ENCODE measurements at regions not wholly inside any gene's neighbourhood (a gene's known extent, or its start where the extent isn't known, plus 50 kb on each side); places are given as distances from the start of the nearest gene placed in this dataset.
"Not testable (repeated sequence)": the region's sequence is repeated elsewhere in the genome, so short reads cannot be mapped to it uniquely, and the experiment has no call there.

DNA sequence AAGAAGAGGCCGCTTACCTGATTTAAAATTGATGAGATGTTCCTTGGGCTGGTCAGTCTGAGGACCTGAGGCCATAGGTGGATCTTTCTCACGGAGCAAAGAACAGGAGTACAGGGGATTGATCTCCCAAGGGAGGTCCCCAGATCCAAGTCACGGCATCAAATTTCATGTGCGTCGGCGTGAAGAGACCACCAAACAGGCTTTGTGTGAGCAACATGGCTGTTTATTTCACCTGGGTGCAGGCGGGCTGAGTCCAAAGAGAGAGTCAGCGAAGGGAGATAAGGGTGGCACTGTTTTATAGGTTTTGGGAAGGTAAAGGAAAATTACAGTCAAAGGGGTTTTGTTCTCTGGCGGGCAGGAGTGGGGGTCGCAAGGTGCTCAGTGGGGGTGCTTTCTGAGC is 493.8 kb upstream of the MIR17HG start:
- H3K27me3 ChIP-seq (replicated peaks in 2 of 5; ENCODE audit: control insufficient read depth in 4 of 5, insufficient read depth in 5 of 5, low read length in 4 of 5); H3K4me3 ChIP-seq (ENCODE audit: control insufficient read depth in 1 of 7, extremely low read depth in 1 of 7, insufficient read depth in 4 of 7, low read depth in 2 of 7, low read length in 6 of 7); DNase-seq; H3K36me3 ChIP-seq (ENCODE audit: control insufficient read depth in 4 of 4, insufficient read depth in 4 of 4, low read length in 3 of 4); H3K4me1 ChIP-seq (ENCODE audit: control extremely low read depth in 1 of 4, control insufficient read depth in 4 of 4, insufficient read depth in 4 of 4, low read length in 3 of 4); H3K27ac ChIP-seq (ENCODE audit: insufficient read depth in 1 of 2, low read depth in 1 of 2, low read length in 2 of 2, poor library complexity in 1 of 2, severe bottlenecking in 2 of 2); CTCF ChIA-PET; POLR2A ChIA-PET; H3K9me3 ChIP-seq (ENCODE audit: control extremely low read depth in 1 of 5, control insufficient read depth in 4 of 5, insufficient read depth in 2 of 5, low read depth in 1 of 5, low read length in 4 of 5): not testable (repeated sequence)
- 98% methylated on average over 9 of the region's 10 CpGs for WGBS (ENCODE audit: insufficient coverage)

- no peaks in the 10 kb centered on the region for H3K4me1 ChIP-seq (ENCODE audit: control extremely low read depth in 1 of 4, control insufficient read depth in 4 of 4, insufficient read depth in 4 of 4, low read length in 3 of 4)
- DNase-seq: no peak
- no peaks in the 10 kb centered on the region for H3K36me3 ChIP-seq (ENCODE audit: control insufficient read depth in 4 of 4, insufficient read depth in 4 of 4, low read length in 3 of 4)
- POLR2A ChIA-PET: no interaction called here
- H3K27me3 ChIP-seq (replicated peaks in 2 of 5; ENCODE audit: control insufficient read depth in 4 of 5, insufficient read depth in 5 of 5, low read length in 4 of 5): no peaks in the 10 kb centered on the region
- H3K4me3 ChIP-seq (ENCODE audit: control insufficient read depth in 1 of 7, extremely low read depth in 1 of 7, insufficient read depth in 4 of 7, low read depth in 2 of 7, low read length in 6 of 7): no peak overlapping the region
- H3K27ac ChIP-seq (ENCODE audit: insufficient read depth in 1 of 2, low read depth in 1 of 2, low read length in 2 of 2, poor library complexity in 1 of 2, severe bottlenecking in 2 of 2): no peak overlapping the region
- no peaks in the 10 kb centered on the region for H3K9me3 ChIP-seq (ENCODE audit: control extremely low read depth in 1 of 5, control insufficient read depth in 4 of 5, insufficient read depth in 2 of 5, low read depth in 1 of 5, low read length in 4 of 5)
- CTCF ChIA-PET: interaction anchor here (1.2 kb wide), 1 partner anchor 9 kb away, joined by 4 read pairs; no protein-coding TSS in a partner anchor
- WGBS (ENCODE audit: insufficient coverage): no CpG with 5 or more reads among the region's 1 CpG
Measured at GRCh38 chr13:90857921-90858320, 489.6 kb upstream of the MIR17HG start.

DNA sequence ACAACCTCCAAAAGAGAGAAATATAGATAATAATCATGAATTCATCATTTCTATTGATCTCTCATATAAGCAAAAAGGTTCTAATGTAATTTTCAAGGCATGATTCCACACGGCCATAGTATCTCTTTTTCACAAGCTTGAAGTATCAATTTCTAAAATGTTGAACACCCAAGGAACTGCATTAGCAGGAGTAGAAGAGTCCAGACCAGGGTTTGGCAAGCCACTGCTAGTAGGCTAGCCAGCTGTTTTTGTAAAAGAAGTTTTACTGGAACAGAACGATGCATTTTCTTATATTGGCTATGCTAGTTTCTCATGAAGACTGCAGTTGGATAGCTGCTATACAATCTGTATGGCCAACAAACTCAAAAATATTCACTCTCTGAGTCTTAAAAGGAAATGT is 481.5 kb upstream of the MIR17HG start:
- ChIA-PET CTCF (interaction anchor here (0.8 to 2.0 kb wide), 11 partner anchors 10 to 1504 kb away, joined by 3 to 10 read pairs (median 4); no protein-coding TSS in a partner anchor), POLR2A (interaction anchor here (0.6 kb wide), 1 partner anchor 322 kb away, joined by 5 read pairs; no protein-coding TSS in a partner anchor)
- H3K36me3 ChIP-seq (ENCODE audit: control insufficient read depth in 4 of 4, insufficient read depth in 4 of 4, low read length in 3 of 4): no peaks in the 10 kb centered on the region
- no peaks in the 10 kb centered on the region for H3K9me3 ChIP-seq (ENCODE audit: control extremely low read depth in 1 of 5, control insufficient read depth in 4 of 5, insufficient read depth in 2 of 5, low read depth in 1 of 5, low read length in 4 of 5)
- WGBS (ENCODE audit: insufficient coverage): no CpG with 5 or more reads among the region's 2 CpGs
- H3K27ac ChIP-seq (ENCODE audit: insufficient read depth in 1 of 2, low read depth in 1 of 2, low read length in 2 of 2, poor library complexity in 1 of 2, severe bottlenecking in 2 of 2): no peak overlapping the region
- no peak for DNase-seq
- no peaks in the 10 kb centered on the region for H3K27me3 ChIP-seq (replicated peaks in 2 of 5; ENCODE audit: control insufficient read depth in 4 of 5, insufficient read depth in 5 of 5, low read length in 4 of 5)
- no peak overlapping the region for H3K4me3 ChIP-seq (ENCODE audit: control insufficient read depth in 1 of 7, extremely low read depth in 1 of 7, insufficient read depth in 4 of 7, low read depth in 2 of 7, low read length in 6 of 7)
- H3K4me1 ChIP-seq (ENCODE audit: control extremely low read depth in 1 of 4, control insufficient read depth in 4 of 4, insufficient read depth in 4 of 4, low read length in 3 of 4): peaks cover 0 to 2% (median 0%) of the 10 kb centered on the region in 4 experiments

GRCh38 chr13:90867336-90867683 is 480.2 kb upstream of the MIR17HG start:
- H3K9me3 ChIP-seq (ENCODE audit: control extremely low read depth in 1 of 5, control insufficient read depth in 4 of 5, insufficient read depth in 2 of 5, low read depth in 1 of 5, low read length in 4 of 5): no peaks in the 10 kb centered on the region
- H3K4me3 ChIP-seq (ENCODE audit: control insufficient read depth in 1 of 7, extremely low read depth in 1 of 7, insufficient read depth in 4 of 7, low read depth in 2 of 7, low read length in 6 of 7): no peak overlapping the region
- H3K4me1 ChIP-seq (ENCODE audit: control extremely low read depth in 1 of 4, control insufficient read depth in 4 of 4, insufficient read depth in 4 of 4, low read length in 3 of 4): peaks cover 0 to 2% (median 0%) of the 10 kb centered on the region in 4 experiments
- no peaks in the 10 kb centered on the region for H3K36me3 ChIP-seq (ENCODE audit: control insufficient read depth in 4 of 4, insufficient read depth in 4 of 4, low read length in 3 of 4)
- H3K27me3 ChIP-seq (replicated peaks in 2 of 5; ENCODE audit: control insufficient read depth in 4 of 5, insufficient read depth in 5 of 5, low read length in 4 of 5): no peaks in the 10 kb centered on the region
- CTCF ChIA-PET: interaction anchor here (0.7 to 2.0 kb wide), 15 partner anchors 9 to 1505 kb away, joined by 3 to 10 read pairs (median 4); no protein-coding TSS in a partner anchor
- WGBS (ENCODE audit: insufficient coverage): 0% methylated on average over 3 of the region's 4 CpGs
- no peak overlapping the region for H3K27ac ChIP-seq (ENCODE audit: insufficient read depth in 1 of 2, low read depth in 1 of 2, low read length in 2 of 2, poor library complexity in 1 of 2, severe bottlenecking in 2 of 2)
- POLR2A ChIA-PET: no interaction called here
- peak; percentile 84 to 93 (median 86) for DNase-seq

GRCh38 chr13:90868321-90868920 is 479.1 kb upstream of the MIR17HG start:
- Histone ChIP-seq H3K4me1 (ENCODE audit: control extremely low read depth in 1 of 4, control insufficient read depth in 4 of 4, insufficient read depth in 4 of 4, low read length in 3 of 4) (peaks cover 0 to 2% (median 0%) of the 10 kb centered on the region in 4 experiments), H3K4me3 (ENCODE audit: control insufficient read depth in 1 of 7, extremely low read depth in 1 of 7, insufficient read depth in 4 of 7, low read depth in 2 of 7, low read length in 6 of 7) (no peak overlapping the region), H3K27me3 (replicated peaks in 2 of 5; ENCODE audit: control insufficient read depth in 4 of 5, insufficient read depth in 5 of 5, low read length in 4 of 5) (no peaks in the 10 kb centered on the region), H3K36me3 (ENCODE audit: control insufficient read depth in 4 of 4, insufficient read depth in 4 of 4, low read length in 3 of 4) (no peaks in the 10 kb centered on the region), H3K27ac (ENCODE audit: insufficient read depth in 1 of 2, low read depth in 1 of 2, low read length in 2 of 2, poor library complexity in 1 of 2, severe bottlenecking in 2 of 2) (no peak overlapping the region), H3K9me3 (ENCODE audit: control extremely low read depth in 1 of 5, control insufficient read depth in 4 of 5, insufficient read depth in 2 of 5, low read depth in 1 of 5, low read length in 4 of 5) (no peaks in the 10 kb centered on the region)
- peak; percentile 22 to 39 (median 24) for DNase-seq
- WGBS (ENCODE audit: insufficient coverage): no CpG with 5 or more reads among the region's 2 CpGs
- CTCF ChIA-PET: interaction anchor here (1.1 to 1.7 kb wide), 2 partner anchors 43 to 379 kb away, joined by 4 to 5 read pairs; no protein-coding TSS in a partner anchor
- POLR2A ChIA-PET: no interaction called here

DNA sequence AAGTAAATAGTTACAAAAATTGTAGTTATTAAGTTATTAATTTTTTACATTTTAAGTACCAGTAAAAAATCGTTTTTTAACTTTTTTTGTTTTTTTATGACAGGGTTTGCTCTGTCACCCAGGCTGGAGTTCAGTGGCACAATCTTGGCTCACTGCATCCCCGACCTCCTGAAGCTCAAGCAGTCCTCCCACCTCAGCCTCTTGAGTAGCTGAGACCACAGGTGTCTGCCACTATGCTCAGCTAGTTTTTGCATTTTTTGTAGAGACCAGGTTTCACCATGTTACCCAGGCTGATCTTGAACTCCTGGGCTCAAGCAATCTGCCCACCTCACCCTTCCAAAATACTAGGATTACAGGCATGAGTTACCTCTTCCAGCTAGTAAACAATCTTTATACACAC is 477.9 kb upstream of the MIR17HG start:
- Histone ChIP-seq H3K9me3 (ENCODE audit: control extremely low read depth in 1 of 5, control insufficient read depth in 4 of 5, insufficient read depth in 2 of 5, low read depth in 1 of 5, low read length in 4 of 5) (no peaks in the 10 kb centered on the region), H3K27me3 (replicated peaks in 2 of 5; ENCODE audit: control insufficient read depth in 4 of 5, insufficient read depth in 5 of 5, low read length in 4 of 5) (no peaks in the 10 kb centered on the region), H3K4me1 (ENCODE audit: control extremely low read depth in 1 of 4, control insufficient read depth in 4 of 4, insufficient read depth in 4 of 4, low read length in 3 of 4) (peaks cover 0 to 2% (median 0%) of the 10 kb centered on the region in 4 experiments), H3K4me3 (ENCODE audit: control insufficient read depth in 1 of 7, extremely low read depth in 1 of 7, insufficient read depth in 4 of 7, low read depth in 2 of 7, low read length in 6 of 7) (no peak overlapping the region), H3K36me3 (ENCODE audit: control insufficient read depth in 4 of 4, insufficient read depth in 4 of 4, low read length in 3 of 4) (no peaks in the 10 kb centered on the region), H3K27ac (ENCODE audit: insufficient read depth in 1 of 2, low read depth in 1 of 2, low read length in 2 of 2, poor library complexity in 1 of 2, severe bottlenecking in 2 of 2) (no peak overlapping the region)
- DNase-seq: peak in 1 of 3 donors; percentile 0
- ChIA-PET CTCF (interaction anchor here (1.2 to 2.3 kb wide), 4 partner anchors 13 to 431 kb away, joined by 3 to 6 read pairs (median 4); no protein-coding TSS in a partner anchor), POLR2A (no interaction called here)
- 79% methylated on average over 1 of the region's 2 CpGs for WGBS (ENCODE audit: insufficient coverage)

- H3K4me1 ChIP-seq (ENCODE audit: control extremely low read depth in 1 of 4, control insufficient read depth in 4 of 4, insufficient read depth in 4 of 4, low read length in 3 of 4): peaks cover 0 to 1% (median 0%) of the 10 kb centered on the region in 4 experiments
- ChIA-PET CTCF (interaction anchor here (1.3 kb wide), 1 partner anchor 145 kb away, joined by 5 read pairs; no protein-coding TSS in a partner anchor), POLR2A (no interaction called here)
- H3K27ac ChIP-seq (ENCODE audit: insufficient read depth in 1 of 2, low read depth in 1 of 2, low read length in 2 of 2, poor library complexity in 1 of 2, severe bottlenecking in 2 of 2): no peak overlapping the region
- WGBS (ENCODE audit: insufficient coverage): 98% methylated on average over 4 of the region's 4 CpGs
- no peak overlapping the region for H3K4me3 ChIP-seq (ENCODE audit: control insufficient read depth in 1 of 7, extremely low read depth in 1 of 7, insufficient read depth in 4 of 7, low read depth in 2 of 7, low read length in 6 of 7)
- no peaks in the 10 kb centered on the region for H3K36me3 ChIP-seq (ENCODE audit: control insufficient read depth in 4 of 4, insufficient read depth in 4 of 4, low read length in 3 of 4)
- DNase-seq: no peak
- no peaks in the 10 kb centered on the region for H3K9me3 ChIP-seq (ENCODE audit: control extremely low read depth in 1 of 5, control insufficient read depth in 4 of 5, insufficient read depth in 2 of 5, low read depth in 1 of 5, low read length in 4 of 5)
- H3K27me3 ChIP-seq (replicated peaks in 2 of 5; ENCODE audit: control insufficient read depth in 4 of 5, insufficient read depth in 5 of 5, low read length in 4 of 5): no peaks in the 10 kb centered on the region
Measured at GRCh38 chr13:90872491-90873025, 474.9 kb upstream of the MIR17HG start.
